Glutamatergic neuron (in vitro differentiated cells): ENCODE measurements at regions not wholly inside any gene's neighbourhood (a gene's known extent, or its start where the extent isn't known, plus 50 kb on each side); places are given as distances from the start of the nearest gene placed in this dataset.
"Not testable (repeated sequence)": the region's sequence is repeated elsewhere in the genome, so short reads cannot be mapped to it uniquely, and the experiment has no call there.

Source experiments
- DNase-seq: peaks from one replicate; pipeline ENCODE4 v3.0.0; 2022
- H3K27ac Mint-ChIP-seq: one replicate; pipeline ENCODE4 v1.8.0; 2020; ENCODE audit warnings: mild to moderate bottlenecking, mixed read lengths, inconsistent platforms; ENCODE audit not compliant: unreplicated experiment
- H3K27me3 Mint-ChIP-seq: one replicate; pipeline ENCODE4 v1.8.0; 2020; ENCODE audit warnings: mild to moderate bottlenecking, moderate library complexity, mixed read lengths, inconsistent platforms; ENCODE audit not compliant: unreplicated experiment
- H3K36me3 Mint-ChIP-seq: one replicate; pipeline ENCODE4 v1.8.0; 2020; ENCODE audit warnings: mild to moderate bottlenecking, mixed read lengths, inconsistent platforms; ENCODE audit not compliant: unreplicated experiment
- H3K4me1 Mint-ChIP-seq: one replicate; pipeline ENCODE4 v1.8.0; 2020; ENCODE audit warnings: mild to moderate bottlenecking, low read depth, mixed read lengths, inconsistent platforms; ENCODE audit not compliant: unreplicated experiment
- H3K4me3 Mint-ChIP-seq: one replicate; pipeline ENCODE4 v1.8.0; 2020; ENCODE audit warnings: mild to moderate bottlenecking, mixed read lengths, inconsistent platforms; ENCODE audit not compliant: unreplicated experiment
- H3K9me3 Mint-ChIP-seq: one replicate; pipeline ENCODE4 v1.8.0; 2020; ENCODE audit warnings: mild to moderate bottlenecking, moderate library complexity, mixed read lengths, inconsistent platforms; ENCODE audit not compliant: unreplicated experiment
- TF ChIP-seq, protein P1 (sequence below): fragments of 200-600 bp; sonication (generic); IDR thresholded peaks from one replicate; pipeline ENCODE4 v1.5.0; 2021; ENCODE audit not compliant: partially characterized antibody, unreplicated experiment

DNA sequence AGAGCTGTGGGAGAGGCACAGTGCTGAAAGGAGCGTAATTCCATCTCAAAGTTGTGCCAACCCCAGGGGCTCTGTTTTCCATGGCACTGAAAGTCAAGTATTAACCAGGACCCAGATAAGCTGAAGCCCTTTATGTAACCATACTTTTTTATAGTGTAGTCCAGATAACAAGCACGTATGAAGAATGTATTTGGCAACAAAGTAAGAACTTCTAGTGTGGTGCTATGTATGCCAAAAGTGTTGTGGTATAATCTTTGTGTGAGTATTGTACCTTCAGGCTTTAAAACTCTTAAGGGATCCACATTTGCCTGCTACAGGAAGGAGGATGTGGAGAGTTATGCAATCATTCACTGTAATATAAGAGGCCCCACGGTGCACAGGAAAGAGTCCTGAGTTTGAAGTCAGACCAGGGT, 129.4 kb downstream of the IBTK start:
- DNase-seq, result no peak
- no peaks in the 10 kb centered on the region for H3K36me3 Mint-ChIP-seq
- H3K27ac Mint-ChIP-seq, result no peak overlapping the region
- H3K27me3 Mint-ChIP-seq, result no peaks in the 10 kb centered on the region
- no peak overlapping the region for H3K4me3 Mint-ChIP-seq
- TF ChIP-seq, protein P1, sequence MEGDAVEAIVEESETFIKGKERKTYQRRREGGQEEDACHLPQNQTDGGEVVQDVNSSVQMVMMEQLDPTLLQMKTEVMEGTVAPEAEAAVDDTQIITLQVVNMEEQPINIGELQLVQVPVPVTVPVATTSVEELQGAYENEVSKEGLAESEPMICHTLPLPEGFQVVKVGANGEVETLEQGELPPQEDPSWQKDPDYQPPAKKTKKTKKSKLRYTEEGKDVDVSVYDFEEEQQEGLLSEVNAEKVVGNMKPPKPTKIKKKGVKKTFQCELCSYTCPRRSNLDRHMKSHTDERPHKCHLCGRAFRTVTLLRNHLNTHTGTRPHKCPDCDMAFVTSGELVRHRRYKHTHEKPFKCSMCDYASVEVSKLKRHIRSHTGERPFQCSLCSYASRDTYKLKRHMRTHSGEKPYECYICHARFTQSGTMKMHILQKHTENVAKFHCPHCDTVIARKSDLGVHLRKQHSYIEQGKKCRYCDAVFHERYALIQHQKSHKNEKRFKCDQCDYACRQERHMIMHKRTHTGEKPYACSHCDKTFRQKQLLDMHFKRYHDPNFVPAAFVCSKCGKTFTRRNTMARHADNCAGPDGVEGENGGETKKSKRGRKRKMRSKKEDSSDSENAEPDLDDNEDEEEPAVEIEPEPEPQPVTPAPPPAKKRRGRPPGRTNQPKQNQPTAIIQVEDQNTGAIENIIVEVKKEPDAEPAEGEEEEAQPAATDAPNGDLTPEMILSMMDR, result no peak
- no peaks in the 10 kb centered on the region for H3K9me3 Mint-ChIP-seq
- H3K4me1 Mint-ChIP-seq, result no peaks in the 10 kb centered on the region

DNA sequence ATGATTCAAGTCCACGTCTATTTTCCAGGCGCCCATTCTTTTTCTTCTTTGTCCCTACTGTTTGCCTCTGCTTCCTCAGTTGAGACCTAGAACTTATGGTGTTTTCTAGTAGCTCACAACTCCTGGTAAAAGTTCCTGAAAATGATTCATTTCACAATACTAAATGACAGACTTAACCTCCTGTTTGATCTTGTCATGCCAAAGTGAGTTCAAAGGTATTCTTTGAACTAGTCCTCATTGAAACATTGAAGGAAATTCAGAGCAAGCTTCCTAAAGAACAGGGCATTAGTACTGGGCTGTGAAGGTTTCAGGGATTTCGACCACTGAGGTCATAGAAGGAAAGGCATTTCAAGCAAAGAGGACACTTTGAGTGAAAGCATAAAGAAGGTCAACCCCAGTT, 132.8 kb downstream of the IBTK start:
- Mint-ChIP-seq H3K36me3 (no peaks in the 10 kb centered on the region), H3K27me3 (no peaks in the 10 kb centered on the region)

DNA sequence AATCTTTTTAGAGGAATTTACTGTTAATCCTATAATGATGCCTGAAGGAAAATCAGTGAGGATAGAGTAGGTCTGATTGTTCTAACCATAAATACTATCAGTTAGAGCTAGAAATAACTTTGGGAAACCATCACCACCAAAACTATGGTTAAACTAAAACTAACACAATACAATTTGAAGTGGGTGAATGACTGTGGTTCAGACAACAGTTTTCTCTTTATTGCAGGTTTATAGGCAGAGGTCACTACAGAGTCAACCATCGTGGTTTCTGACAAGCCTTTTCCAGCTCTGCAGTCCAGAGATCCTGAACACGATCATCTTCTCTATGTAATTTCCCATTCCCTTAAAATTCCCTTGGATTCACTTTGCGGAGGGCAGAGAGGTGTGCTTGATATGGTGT, 134.3 kb downstream of the IBTK start:
- Mint-ChIP-seq H3K4me3 (no peak overlapping the region), H3K9me3 (no peaks in the 10 kb centered on the region), H3K36me3 (no peaks in the 10 kb centered on the region), H3K4me1 (no peaks in the 10 kb centered on the region), H3K27ac (no peak overlapping the region), H3K27me3 (no peaks in the 10 kb centered on the region)
- TF ChIP-seq, protein P1, result no peak
- DNase-seq, result no peak

More for the DNA sequence above, 132.8 kb downstream of the IBTK start:
- TF ChIP-seq, protein P1, result no peak
- H3K4me3 Mint-ChIP-seq, result no peak overlapping the region
- H3K27ac Mint-ChIP-seq, result no peak overlapping the region
- H3K4me1 Mint-ChIP-seq, result no peaks in the 10 kb centered on the region
- no peak for DNase-seq
- no peaks in the 10 kb centered on the region for H3K9me3 Mint-ChIP-seq

DNA sequence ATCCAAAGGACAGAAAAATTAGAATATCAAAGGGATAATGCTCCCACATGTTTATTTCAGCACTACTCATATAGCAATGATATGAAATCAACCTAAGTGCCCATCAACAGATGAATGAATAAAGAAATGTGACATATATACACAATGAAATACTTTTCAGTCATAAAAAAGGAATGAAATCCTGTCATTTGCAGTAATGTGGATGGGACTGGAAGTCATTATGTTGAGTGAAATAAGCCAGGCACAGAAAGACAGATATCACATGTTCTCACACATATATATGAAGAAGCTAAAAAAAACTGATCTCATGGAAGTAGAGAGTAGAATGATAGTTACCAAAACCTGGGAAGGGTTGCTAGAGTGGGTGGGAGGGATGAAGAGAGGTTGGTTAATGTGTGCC, 135.7 kb downstream of the IBTK start:
- no peaks in the 10 kb centered on the region for H3K27me3 Mint-ChIP-seq
- no peak overlapping the region for H3K27ac Mint-ChIP-seq
- no peak overlapping the region for H3K4me3 Mint-ChIP-seq
- H3K9me3 Mint-ChIP-seq, result no peaks in the 10 kb centered on the region
- no peaks in the 10 kb centered on the region for H3K36me3 Mint-ChIP-seq
- TF ChIP-seq, protein P1, result no peak
- no peaks in the 10 kb centered on the region for H3K4me1 Mint-ChIP-seq
- DNase-seq, result no peak

DNA sequence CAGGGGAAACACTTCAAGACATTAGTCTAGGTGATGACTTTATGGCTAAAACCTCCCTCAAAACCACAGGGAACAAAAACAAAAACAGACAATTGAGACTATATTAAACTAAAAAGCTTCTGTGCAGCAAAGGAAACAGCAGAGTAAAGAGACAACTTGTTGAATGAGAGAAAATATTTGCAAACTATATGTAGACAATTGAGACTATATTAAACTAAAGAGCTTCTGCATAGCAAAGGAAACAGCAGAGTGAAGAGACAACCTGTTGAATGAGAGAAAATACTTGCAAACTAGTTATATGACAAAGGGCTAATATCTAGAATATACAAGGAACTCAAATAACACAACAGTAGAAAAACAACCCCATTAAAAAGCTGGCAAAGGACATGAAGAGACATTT, 136.4 kb downstream of the IBTK start:
- Mint-ChIP-seq H3K4me3 (no peak overlapping the region), H3K27ac (no peak overlapping the region), H3K9me3 (no peaks in the 10 kb centered on the region), H3K4me1 (no peaks in the 10 kb centered on the region), H3K27me3 (no peaks in the 10 kb centered on the region), H3K36me3 (no peaks in the 10 kb centered on the region)
- TF ChIP-seq, protein P1, result no peak
- no peak for DNase-seq

DNA sequence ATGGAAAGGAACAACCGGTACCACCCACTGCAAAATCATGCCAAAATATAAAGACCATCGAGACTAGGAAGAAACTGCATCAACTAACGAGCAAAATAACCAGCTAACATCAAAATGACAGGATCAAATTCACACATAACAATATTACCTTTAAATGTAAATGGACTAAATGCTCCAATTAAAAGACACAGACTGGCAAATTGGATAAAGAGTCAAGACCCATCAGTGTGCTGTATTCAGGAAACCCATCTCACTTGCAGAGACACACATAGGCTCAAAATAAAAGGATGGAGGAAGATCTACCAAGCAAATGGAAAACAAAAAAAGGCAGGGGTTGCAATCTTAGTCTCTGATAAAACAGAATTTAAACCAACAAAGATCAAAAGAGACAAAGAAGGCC, 144.4 kb downstream of the IBTK start:
- not testable (repeated sequence) for H3K4me3 Mint-ChIP-seq, H3K4me1 Mint-ChIP-seq, H3K36me3 Mint-ChIP-seq, DNase-seq, H3K9me3 Mint-ChIP-seq, H3K27me3 Mint-ChIP-seq, H3K27ac Mint-ChIP-seq

DNA sequence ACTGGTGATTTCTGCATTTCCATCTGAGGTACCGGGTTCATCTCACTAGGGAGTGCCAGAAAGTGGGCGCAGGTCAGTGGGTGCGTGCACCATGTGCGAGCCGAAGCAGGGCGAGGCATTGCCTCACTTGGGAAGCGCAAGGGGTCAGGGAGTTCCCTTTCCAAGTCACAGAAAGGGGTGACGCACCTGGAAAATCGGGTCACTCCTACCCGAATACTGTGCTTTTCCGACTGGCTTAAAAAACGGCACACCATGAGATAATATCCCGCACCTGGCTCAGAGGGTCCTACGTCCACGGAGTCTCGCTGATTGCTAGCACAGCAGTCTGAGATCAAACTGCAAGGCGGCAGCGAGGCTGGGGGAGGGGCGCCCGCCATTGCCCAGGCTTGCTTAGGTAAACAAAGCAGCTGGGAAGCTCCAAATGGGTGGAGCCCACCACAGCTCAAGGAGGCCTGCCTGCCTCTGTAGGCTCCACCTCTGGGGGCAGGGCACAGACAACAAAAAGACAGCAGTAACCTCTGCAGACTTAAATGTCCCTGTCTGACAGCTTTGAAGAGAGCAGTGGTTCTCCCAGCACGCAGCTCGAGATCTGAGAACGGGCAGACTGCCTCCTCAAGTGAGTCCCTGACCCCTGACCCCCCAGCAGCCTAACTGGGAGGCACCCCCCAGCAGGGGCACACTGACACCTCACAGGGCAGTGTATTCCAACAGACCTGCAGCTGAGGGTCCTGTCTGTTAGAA, 146.0 kb downstream of the IBTK start:
- H3K4me3 Mint-ChIP-seq, DNase-seq: not testable (repeated sequence)

DNA sequence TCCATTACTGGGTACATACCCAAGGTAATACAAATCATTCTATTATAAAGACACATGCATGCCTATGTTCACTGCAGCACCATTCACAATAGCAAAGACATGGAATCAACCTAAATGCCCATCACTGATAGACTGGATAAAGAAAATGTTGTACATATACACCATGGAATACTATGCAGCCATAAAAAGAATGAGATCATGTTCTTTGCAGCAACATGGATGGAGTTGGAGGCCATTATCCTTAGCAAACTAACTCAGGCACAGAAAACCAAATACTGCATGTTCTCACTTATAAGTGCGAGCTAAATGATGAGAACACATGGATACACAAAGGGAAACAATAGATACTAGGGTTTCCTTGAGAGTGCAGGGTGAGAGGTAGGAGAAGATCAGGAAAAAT, 146.8 kb downstream of the IBTK start:
- not testable (repeated sequence) for H3K4me1 Mint-ChIP-seq, H3K4me3 Mint-ChIP-seq, H3K36me3 Mint-ChIP-seq, H3K27ac Mint-ChIP-seq, H3K9me3 Mint-ChIP-seq, H3K27me3 Mint-ChIP-seq, DNase-seq

More for the DNA sequence above, 146.0 kb downstream of the IBTK start:
- H3K27ac Mint-ChIP-seq, H3K4me1 Mint-ChIP-seq, H3K36me3 Mint-ChIP-seq, H3K27me3 Mint-ChIP-seq, H3K9me3 Mint-ChIP-seq: not testable (repeated sequence)
